Epithelial cell of esophagus (primary cell): ENCODE measurements at regions not wholly inside any gene's neighbourhood (a gene's known extent, or its start where the extent isn't known, plus 50 kb on each side); places are given as distances from the start of the nearest gene placed in this dataset.

Experiments
- DNase-seq: peaks from one replicate; pipeline ENCODE4 v3.0.0; 2010; ENCODE audit warnings: low read depth
- H3K4me3 ChIP-seq: 2 replicates; pipeline ENCODE4 v1.5.1; 2011; ENCODE audit warnings: mild to moderate bottlenecking, low read length, control low read depth
- TF ChIP-seq, protein P1 (sequence below): IDR thresholded peaks from 2 replicates; pipeline ENCODE4 v1.5.1; 2011; ENCODE audit warnings: low read depth, mild to moderate bottlenecking, low read length, control low read depth, inconsistent platforms; ENCODE audit not compliant: insufficient read depth; ENCODE audit errors: missing control alignments

DNA sequence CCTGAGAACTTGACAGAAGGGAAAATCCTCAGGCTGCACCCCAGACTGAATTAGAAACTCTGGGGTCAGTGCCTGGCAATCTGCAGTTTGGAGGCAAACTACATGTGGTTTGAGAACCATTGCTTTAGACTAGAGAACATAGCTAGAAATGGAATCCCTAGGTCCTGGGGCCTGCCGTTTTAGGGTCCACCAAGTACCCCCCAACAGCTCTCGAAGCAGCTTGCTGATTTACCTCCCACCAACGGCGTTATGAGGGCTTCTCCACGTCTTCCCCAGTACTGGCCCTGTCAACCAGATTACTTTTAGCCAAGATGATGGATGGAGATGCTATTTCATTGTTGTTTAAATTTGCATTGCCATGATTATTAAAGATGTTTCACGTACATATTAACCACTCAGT lies 272.5 kb downstream of the XXYLT1 start:
- no peak overlapping the region for H3K4me3 ChIP-seq
- no peak for DNase-seq
- TF ChIP-seq, protein P1, sequence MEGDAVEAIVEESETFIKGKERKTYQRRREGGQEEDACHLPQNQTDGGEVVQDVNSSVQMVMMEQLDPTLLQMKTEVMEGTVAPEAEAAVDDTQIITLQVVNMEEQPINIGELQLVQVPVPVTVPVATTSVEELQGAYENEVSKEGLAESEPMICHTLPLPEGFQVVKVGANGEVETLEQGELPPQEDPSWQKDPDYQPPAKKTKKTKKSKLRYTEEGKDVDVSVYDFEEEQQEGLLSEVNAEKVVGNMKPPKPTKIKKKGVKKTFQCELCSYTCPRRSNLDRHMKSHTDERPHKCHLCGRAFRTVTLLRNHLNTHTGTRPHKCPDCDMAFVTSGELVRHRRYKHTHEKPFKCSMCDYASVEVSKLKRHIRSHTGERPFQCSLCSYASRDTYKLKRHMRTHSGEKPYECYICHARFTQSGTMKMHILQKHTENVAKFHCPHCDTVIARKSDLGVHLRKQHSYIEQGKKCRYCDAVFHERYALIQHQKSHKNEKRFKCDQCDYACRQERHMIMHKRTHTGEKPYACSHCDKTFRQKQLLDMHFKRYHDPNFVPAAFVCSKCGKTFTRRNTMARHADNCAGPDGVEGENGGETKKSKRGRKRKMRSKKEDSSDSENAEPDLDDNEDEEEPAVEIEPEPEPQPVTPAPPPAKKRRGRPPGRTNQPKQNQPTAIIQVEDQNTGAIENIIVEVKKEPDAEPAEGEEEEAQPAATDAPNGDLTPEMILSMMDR: no peak

DNA sequence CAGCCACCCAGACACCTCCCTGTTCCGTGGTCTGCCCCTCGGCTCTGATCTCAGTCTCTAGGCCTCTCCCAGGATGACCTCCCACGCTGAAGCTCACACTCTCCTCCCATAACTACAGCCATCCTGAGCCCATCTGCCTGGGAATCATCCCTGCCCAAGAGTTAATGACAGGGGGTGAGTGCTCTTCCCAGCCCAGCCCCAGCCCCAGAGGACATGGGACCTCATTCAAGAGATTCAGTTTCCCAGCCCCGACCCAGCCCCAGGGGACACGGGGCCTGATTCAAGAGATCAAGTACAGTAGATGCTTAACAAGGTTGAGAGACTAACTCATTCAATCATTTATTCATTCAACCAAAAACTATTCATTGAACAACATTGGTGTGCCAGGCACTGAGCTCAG lies 272.0 kb downstream of the XXYLT1 start:
- TF ChIP-seq, protein P1: no peak
- H3K4me3 ChIP-seq: no peak overlapping the region
- DNase-seq: no peak

DNA sequence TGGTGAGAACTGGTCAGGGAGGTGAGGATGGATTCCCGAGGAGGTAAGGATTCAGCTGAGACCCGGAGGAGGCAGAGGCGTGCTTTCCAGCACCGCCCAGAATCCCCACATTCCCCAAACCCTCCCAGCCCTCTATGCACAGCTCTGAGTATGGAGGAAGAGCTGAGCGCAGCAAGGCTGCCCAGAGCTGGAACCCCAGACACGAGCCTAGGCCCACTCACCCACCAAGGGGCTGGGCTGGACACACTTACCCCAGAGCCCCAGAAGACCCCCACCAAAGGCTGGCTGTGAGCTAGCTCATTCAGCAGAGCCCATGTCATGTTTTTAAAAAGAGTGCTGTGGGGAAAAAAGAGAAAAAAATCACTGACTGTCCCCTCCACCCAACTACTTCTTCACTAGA lies 271.5 kb downstream of the XXYLT1 start:
- DNase-seq: no peak
- TF ChIP-seq, protein P1: no peak
- H3K4me3 ChIP-seq: no peak overlapping the region

DNA sequence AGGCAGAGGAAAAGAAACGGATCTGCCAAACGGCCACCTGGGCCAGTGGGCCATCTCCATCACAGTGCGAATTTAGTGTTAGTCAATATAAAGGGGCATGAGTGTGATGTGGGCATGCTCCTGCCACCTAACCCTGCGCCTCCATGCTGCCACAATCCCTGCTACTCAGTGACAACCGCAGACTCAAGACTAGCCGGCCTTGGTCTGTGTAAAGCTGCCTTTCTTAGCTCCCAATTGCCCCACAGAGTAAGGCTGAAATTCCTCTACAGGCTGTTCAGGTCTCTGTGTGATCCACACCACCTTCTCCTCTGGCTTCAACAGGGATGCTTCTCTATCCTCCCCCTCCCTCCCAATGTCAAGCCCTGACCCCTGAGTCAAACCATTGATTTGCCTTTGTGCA lies 269.7 kb downstream of the XXYLT1 start:
- no peak for DNase-seq
- TF ChIP-seq, protein P1: no peak
- no peak overlapping the region for H3K4me3 ChIP-seq

DNA sequence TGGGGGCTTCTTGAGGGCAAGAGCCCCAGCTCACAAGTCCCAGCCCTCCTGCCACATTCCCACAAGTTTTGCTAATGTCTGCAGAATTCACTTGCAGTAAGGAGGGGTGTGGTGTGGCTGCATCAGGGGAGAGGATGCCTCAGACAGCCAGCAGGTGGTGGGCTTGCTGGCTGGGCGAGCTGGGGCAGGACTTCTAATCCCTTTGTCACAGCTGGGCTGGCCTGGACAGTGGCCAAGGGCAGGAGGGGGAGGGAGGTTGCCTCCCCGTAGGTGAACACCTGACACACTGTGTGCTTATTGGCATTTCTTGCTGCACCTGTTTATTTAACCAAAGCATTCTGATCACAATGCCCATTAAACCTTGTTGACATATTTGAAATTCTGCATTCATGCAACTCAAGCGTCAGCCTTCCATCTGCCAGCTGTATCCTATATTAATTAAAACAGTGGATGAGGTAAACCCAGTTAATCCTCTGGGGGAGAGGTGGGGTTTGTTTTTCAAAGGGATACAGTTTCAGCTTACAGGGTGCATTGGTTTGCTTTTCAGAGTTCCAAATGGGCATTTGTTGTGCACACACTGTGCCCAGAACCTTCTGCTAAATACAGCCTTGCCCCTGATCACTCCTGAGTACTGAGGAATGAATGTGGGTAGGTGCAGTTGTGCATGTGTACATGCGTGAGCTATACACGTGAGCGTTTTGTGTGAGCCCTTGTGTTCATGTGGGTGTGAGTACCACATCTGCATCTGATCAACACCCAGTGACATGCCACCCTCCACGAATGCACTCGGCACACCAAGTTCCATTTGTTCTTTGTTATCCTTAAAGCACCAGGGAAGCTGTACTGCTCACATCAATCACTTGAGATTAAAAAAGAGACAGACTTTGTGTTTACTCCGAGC lies 268.7 kb downstream of the XXYLT1 start:
- peak; percentile 67 for DNase-seq
- H3K4me3 ChIP-seq: no peak overlapping the region
- TF ChIP-seq, protein P1: peak; percentile 38

DNA sequence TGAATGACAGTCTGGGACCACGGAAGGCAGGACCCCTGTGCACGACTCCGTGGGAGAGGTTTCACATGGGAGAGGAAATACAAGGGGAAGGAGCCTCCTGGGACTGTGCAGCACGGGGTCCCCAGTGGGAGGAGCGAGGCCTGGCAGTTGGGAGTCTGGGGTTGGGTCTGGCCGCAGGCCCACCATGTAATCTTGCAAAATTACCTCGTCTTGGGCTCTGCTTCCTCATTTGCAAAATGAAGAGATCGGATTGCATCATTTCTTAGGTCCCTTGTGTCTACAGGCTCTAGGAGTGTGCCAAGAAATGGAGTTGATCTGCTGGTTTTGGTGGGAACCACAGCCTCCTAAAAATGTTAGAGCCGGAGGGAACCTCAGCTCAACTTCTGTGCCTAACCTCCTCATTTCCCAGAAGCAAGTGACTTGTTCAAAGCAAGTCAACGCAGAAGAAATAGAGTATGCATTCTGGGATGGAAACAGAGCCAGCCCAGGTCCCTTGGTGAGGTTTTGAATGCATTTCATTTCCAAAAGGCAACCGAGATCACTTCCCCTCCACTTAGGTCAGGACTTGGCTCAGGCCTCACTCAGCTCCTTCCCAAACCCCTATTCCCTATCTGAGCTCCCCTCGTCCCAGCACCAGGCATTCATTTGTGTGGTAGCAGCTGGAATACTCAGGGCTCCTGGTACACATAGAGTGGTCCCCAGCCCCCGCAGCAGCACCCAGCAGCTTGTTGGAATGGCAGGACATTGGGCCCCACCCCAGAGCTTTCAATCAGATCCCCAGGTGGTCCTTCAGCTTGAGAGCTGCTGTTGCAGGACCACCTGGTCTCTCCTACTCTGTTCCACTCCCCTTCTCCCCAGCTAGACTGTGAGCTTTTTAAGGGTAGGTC lies 267.7 kb downstream of the XXYLT1 start:
- DNase-seq: peak; percentile 58
- H3K4me3 ChIP-seq: no peak overlapping the region
- TF ChIP-seq, protein P1: no peak
